ENCODE measurements at regions not wholly inside any gene's neighbourhood (a gene's known extent, or its start where the extent isn't known, plus 50 kb on each side); places are given as distances from the start of the nearest gene placed in this dataset.

GRCh38 chr9:104022083-104022482, 72.0 kb upstream of the SMC2 start:
- TF ChIP-seq CTCF (IDR thresholded peaks at IDR 0.05), result no peak
- no peak for TF ChIP-seq POLR2A (IDR thresholded peaks at IDR 0.05)
- TF ChIP-seq POLR2AphosphoS5 (IDR thresholded peaks at IDR 0.05), result no peak

Data from stomach (tissue), 4 donors.